GM19023 (cell line): ENCODE measurements at regions not wholly inside any gene's neighbourhood (a gene's known extent, or its start where the extent isn't known, plus 50 kb on each side); places are given as distances from the start of the nearest gene placed in this dataset.
"Not testable (repeated sequence)": the region's sequence is repeated elsewhere in the genome, so short reads cannot be mapped to it uniquely, and the experiment has no call there.

Experiments
- ATAC-seq: cut with Tn5 transposase; IDR thresholded peaks from one replicate; pipeline ENCODE4 v1.9.1; 2021; ENCODE audit warnings: mild to moderate bottlenecking, moderate library complexity; ENCODE audit not compliant: unreplicated experiment

- no peak for ATAC-seq
These were observed 126.6 kb upstream of the NAA20 start for GRCh38 chr20:19890445-19891051.

GRCh38 chr20:19893356-19893755, 123.8 kb upstream of the NAA20 start:
- ATAC-seq, result no peak

GRCh38 chr20:19895761-19896160, 121.4 kb upstream of the NAA20 start:
- no peak for ATAC-seq

GRCh38 chr20:19897891-19898290, 119.3 kb upstream of the NAA20 start:
- no peak for ATAC-seq

GRCh38 chr20:19901226-19901625, 115.9 kb upstream of the NAA20 start:
- no peak for ATAC-seq

- no peak for ATAC-seq
These were observed 113.9 kb upstream of the NAA20 start for GRCh38 chr20:19903168-19903811.

- no peak for ATAC-seq
These were observed 109.7 kb upstream of the NAA20 start for GRCh38 chr20:19907326-19908056.

- no peak for ATAC-seq
These were observed 108.6 kb upstream of the NAA20 start for GRCh38 chr20:19908576-19908975.

- ATAC-seq, result no peak
These were observed 107.4 kb upstream of the NAA20 start for GRCh38 chr20:19909725-19910124.

- ATAC-seq, result no peak
These were observed 105.3 kb upstream of the NAA20 start for GRCh38 chr20:19911810-19912382.

- no peak for ATAC-seq
These were observed 103.8 kb upstream of the NAA20 start for GRCh38 chr20:19913349-19913748.

GRCh38 chr20:19913927-19914614, 103.1 kb upstream of the NAA20 start:
- no peak for ATAC-seq

GRCh38 chr20:19915111-19915798, 101.9 kb upstream of the NAA20 start:
- ATAC-seq, result no peak

- no peak for ATAC-seq
These were observed 100.4 kb upstream of the NAA20 start for GRCh38 chr20:19916531-19917485.

GRCh38 chr20:19918965-19919329, 98.2 kb upstream of the NAA20 start:
- ATAC-seq, result no peak

GRCh38 chr20:19920381-19921138, 96.6 kb upstream of the NAA20 start:
- ATAC-seq, result no peak

- ATAC-seq, result no peak
These were observed 95.8 kb upstream of the NAA20 start for GRCh38 chr20:19921284-19921793.

- not testable (repeated sequence) for ATAC-seq
These were observed 95.3 kb upstream of the NAA20 start for GRCh38 chr20:19921829-19922228.

GRCh38 chr20:19922716-19923115, 94.4 kb upstream of the NAA20 start:
- ATAC-seq, result no peak
